Body of pancreas (tissue), 4 donors: ENCODE measurements at regions not wholly inside any gene's neighbourhood (a gene's known extent, or its start where the extent isn't known, plus 50 kb on each side); places are given as distances from the start of the nearest gene placed in this dataset.

Experiments
- POLR2A ChIP-seq, 3 donors: fragments of 450-650 bp; IDR thresholded peaks; one replicate each; pipeline ENCODE4 v1.6.1; 2016; ENCODE audit warnings: antibody characterized with exemption in 3 of 3, mild to moderate bottlenecking in 2 of 3
- TF ChIP-seq, protein P1 (sequence below), 7 experiments: fragments of 450-650 bp in 4 of 7; fragments of 200-600 bp in 3 of 7; sonication (generic) in 3 of 7; IDR thresholded peaks; one replicate each; pipeline ENCODE4 v1.5.1; 2016 to 2019; ENCODE audit warnings: antibody characterized with exemption in 7 of 7

DNA sequence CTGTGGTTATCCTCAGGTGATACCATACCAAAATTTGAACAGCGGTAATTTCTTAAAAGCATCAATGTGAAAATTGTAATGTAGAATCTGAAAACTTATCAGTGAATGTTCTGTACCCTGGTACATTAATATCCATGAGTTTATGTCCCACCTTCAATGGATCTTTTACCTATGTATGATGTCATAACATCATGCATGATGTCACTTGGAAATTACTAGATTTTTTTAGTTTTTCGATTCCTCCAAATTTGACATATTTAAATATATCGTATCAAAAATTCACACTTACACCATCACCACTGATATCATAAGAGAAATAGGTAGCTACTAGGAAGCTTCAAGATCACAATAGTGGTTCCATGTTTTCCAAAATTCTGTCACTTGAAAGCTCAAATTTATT is 95.0 kb upstream of the AKR1E2 start:
- TF ChIP-seq, protein P1, sequence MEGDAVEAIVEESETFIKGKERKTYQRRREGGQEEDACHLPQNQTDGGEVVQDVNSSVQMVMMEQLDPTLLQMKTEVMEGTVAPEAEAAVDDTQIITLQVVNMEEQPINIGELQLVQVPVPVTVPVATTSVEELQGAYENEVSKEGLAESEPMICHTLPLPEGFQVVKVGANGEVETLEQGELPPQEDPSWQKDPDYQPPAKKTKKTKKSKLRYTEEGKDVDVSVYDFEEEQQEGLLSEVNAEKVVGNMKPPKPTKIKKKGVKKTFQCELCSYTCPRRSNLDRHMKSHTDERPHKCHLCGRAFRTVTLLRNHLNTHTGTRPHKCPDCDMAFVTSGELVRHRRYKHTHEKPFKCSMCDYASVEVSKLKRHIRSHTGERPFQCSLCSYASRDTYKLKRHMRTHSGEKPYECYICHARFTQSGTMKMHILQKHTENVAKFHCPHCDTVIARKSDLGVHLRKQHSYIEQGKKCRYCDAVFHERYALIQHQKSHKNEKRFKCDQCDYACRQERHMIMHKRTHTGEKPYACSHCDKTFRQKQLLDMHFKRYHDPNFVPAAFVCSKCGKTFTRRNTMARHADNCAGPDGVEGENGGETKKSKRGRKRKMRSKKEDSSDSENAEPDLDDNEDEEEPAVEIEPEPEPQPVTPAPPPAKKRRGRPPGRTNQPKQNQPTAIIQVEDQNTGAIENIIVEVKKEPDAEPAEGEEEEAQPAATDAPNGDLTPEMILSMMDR (IDR thresholded peaks at IDR 0.05): no peak
- TF ChIP-seq POLR2A (IDR thresholded peaks at IDR 0.05): no peak
